Neural progenitor cell (in vitro differentiated cells): ENCODE measurements at regions not wholly inside any gene's neighbourhood (a gene's known extent, or its start where the extent isn't known, plus 50 kb on each side); places are given as distances from the start of the nearest gene placed in this dataset.

Experiments
- DNase-seq: peaks from one replicate; pipeline ENCODE4 v3.0.0-alpha.2; 2016; ENCODE audit warnings: low spot score
- H2AFZ ChIP-seq: fragments of 200-600 bp; sonication (generic); replicated peaks from 2 replicates; pipeline ENCODE4 v1.6.1; 2016; ENCODE audit warnings: antibody characterized with exemption
- H3F3A ChIP-seq: fragments of 200-600 bp; sonication (generic); 2 replicates; pipeline ENCODE4 v1.6.1; 2016; ENCODE audit warnings: antibody characterized with exemption, low read depth
- H3K27ac ChIP-seq: fragments of 200-600 bp; sonication (generic); 2 replicates; pipeline ENCODE4 v1.5.1; 2016; ENCODE audit warnings: mild to moderate bottlenecking
- H3K27me3 ChIP-seq: fragments of 200-600 bp; sonication (generic); 2 replicates; pipeline ENCODE4 v1.6.1; 2016; ENCODE audit warnings: mild to moderate bottlenecking, moderate library complexity
- H3K36me3 ChIP-seq: fragments of 200-600 bp; sonication (generic); 2 replicates; pipeline ENCODE4 v1.5.1; 2016
- H3K4me1 ChIP-seq: fragments of 200-600 bp; sonication (generic); 2 replicates; pipeline ENCODE4 v1.6.1; 2016; ENCODE audit warnings: mixed run types
- H3K4me2 ChIP-seq: fragments of 200-600 bp; sonication (generic); 2 replicates; pipeline ENCODE4 v1.6.1; 2016
- H3K4me3 ChIP-seq: fragments of 200-600 bp; sonication (generic); 2 replicates; pipeline ENCODE4 v1.5.1; 2016
- H3K79me2 ChIP-seq: fragments of 200-600 bp; sonication (generic); 2 replicates; pipeline ENCODE4 v1.6.1; 2016; ENCODE audit warnings: low read depth
- H3K9ac ChIP-seq: fragments of 200-600 bp; sonication (generic); 2 replicates; pipeline ENCODE4 v1.6.1; 2016
- H3K9me3 ChIP-seq: fragments of 200-600 bp; sonication (generic); 2 replicates; pipeline ENCODE4 v1.5.1; 2016; ENCODE audit warnings: low read depth
- H4K20me1 ChIP-seq: fragments of 200-600 bp; sonication (generic); 2 replicates; pipeline ENCODE4 v1.6.1; 2016; ENCODE audit warnings: low read depth
- H3K27ac Mint-ChIP-seq: 3 replicates; pipeline ENCODE4 v1.8.0; 2021; ENCODE audit warnings: mixed read lengths
- H3K27me3 Mint-ChIP-seq: 2 replicates; pipeline ENCODE4 v1.8.0; 2022; ENCODE audit warnings: low read depth, mild to moderate bottlenecking, inconsistent platforms, moderate library complexity, mixed read lengths; ENCODE audit not compliant: insufficient read depth
- H3K36me3 Mint-ChIP-seq: 3 replicates; pipeline ENCODE4 v1.8.0; 2021; ENCODE audit warnings: mixed read lengths
- H3K4me1 Mint-ChIP-seq: 3 replicates; pipeline ENCODE4 v1.8.0; 2021; ENCODE audit warnings: mixed read lengths
- H3K4me3 Mint-ChIP-seq: 3 replicates; pipeline ENCODE4 v1.8.0; 2021; ENCODE audit warnings: mild to moderate bottlenecking, moderate library complexity, mixed read lengths
- H3K9me3 Mint-ChIP-seq: 3 replicates; pipeline ENCODE4 v1.8.0; 2020; ENCODE audit warnings: mixed read lengths
- CTCF ChIP-seq: fragments of 200-600 bp; sonication (generic); IDR thresholded peaks from 2 replicates; pipeline ENCODE4 v1.5.1; 2017; ENCODE audit warnings: antibody characterized with exemption, mild to moderate bottlenecking
- EZH2 ChIP-seq: fragments of 200-600 bp; sonication (generic); IDR thresholded peaks from 2 replicates; pipeline ENCODE4 v1.6.1; 2017; ENCODE audit warnings: antibody characterized with exemption, mild to moderate bottlenecking, moderate library complexity
- EZH2phosphoT487 ChIP-seq: fragments of 200-600 bp; sonication (generic); IDR thresholded peaks from 2 replicates; pipeline ENCODE4 v1.6.1; 2017; ENCODE audit warnings: antibody characterized with exemption

DNA sequence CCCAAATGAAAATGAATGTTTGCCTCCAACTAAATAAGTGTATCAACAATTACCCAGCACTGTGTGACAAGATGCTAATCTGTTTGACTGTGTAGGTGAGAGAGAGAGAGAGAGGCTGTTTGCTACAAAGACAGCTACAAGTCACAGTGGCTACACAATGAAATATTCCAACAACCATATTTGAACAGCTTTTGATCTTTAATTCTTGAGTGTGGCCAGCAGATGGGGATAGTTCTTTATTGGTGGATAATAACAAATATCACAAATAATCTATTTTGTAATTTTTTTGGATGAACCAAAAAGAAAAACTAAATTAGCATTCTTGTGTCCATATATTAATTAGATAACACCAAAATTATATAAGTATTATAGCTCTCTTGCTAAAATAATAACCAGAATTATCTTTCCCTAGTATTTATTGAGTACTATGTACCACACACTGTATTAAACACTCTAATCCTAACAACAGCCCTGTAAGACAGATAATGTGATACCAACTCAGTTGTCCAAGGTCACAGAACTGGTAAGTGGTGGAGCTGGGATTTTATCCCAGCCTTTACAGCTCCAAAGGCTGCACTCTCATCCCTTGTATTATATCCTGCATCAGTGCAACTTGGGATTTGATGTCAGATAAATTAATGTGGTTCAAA is 61.9 kb upstream of the C3orf80 start:
- Mint-ChIP-seq H3K27me3 (peaks cover 5% of the 10 kb centered on the region), H3K4me1 (peaks cover 47% of the 10 kb centered on the region), H3K36me3 (no peaks in the 10 kb centered on the region), H3K4me3 (no peak overlapping the region), H3K9me3 (peaks cover 6% of the 10 kb centered on the region), H3K27ac (peak overlapping the region; percentile 95)
- no peaks in the 10 kb centered on the region for H3K79me2 ChIP-seq
- peak overlapping the region; percentile 39 for H3K4me2 ChIP-seq
- no peaks in the 10 kb centered on the region for H3K27me3 ChIP-seq
- no peak overlapping the region for H2AFZ ChIP-seq
- no peaks in the 10 kb centered on the region for H4K20me1 ChIP-seq
- no peaks in the 10 kb centered on the region for H3K9me3 ChIP-seq
- no peaks in the 10 kb centered on the region for H3K36me3 ChIP-seq
- no peak overlapping the region for H3K4me3 ChIP-seq
- H3K4me1 ChIP-seq = peaks cover 15% of the 10 kb centered on the region
- TF ChIP-seq EZH2phosphoT487 (no peak), CTCF (peak; percentile 29), EZH2 (no peak)
- no peak for DNase-seq
- H3K27ac ChIP-seq = no peak overlapping the region
- H3F3A ChIP-seq = peaks cover 16% of the 10 kb centered on the region
- no peak overlapping the region for H3K9ac ChIP-seq

- H3K4me3 Mint-ChIP-seq = no peak overlapping the region
- H3K36me3 ChIP-seq = no peaks in the 10 kb centered on the region
Measured at GRCh38 chr3:160168246-160168645, 57.0 kb upstream of the C3orf80 start.

DNA sequence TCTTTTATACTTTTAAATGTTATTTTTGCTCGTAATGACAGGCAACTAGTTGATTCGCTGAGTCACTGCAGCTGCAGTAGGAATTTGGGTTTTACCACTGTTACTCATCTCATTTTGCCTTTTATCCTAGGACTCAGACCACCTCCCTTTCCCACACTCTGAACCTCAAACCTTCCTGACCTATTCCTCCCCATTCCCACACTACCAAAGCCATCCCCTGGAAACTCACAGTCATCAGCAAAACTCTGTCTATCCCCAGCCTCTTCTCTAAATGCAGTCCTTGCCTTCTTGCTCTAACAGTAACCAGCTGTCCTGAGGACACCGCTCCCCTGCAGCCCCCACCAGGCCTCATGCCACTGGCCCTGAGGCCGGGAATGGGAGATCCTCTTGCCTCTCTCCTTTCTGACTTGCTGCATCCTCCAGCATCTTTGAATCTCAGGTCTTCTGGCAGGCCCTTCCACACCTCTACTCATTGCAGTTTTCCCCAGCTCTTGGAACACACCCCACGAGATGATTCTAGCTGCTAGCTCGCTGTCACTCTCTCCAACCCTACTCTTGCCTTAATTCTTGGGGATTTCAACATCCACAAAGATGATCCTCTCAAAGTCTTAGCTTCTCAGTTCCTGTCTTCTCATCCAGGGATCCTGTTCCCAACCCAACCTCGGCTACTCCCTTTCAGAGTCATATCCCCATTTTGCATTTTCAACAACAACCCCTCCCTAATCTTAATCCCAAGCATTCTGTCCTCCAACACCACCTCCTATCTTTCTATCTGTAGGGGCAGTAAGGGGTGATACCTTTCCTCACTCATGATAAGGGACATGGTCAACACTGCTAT is 55.9 kb upstream of the C3orf80 start:
- no peak overlapping the region for H3K27ac ChIP-seq
- DNase-seq = no peak
- no peak overlapping the region for H3K4me2 ChIP-seq
- H3K4me3 ChIP-seq = no peak overlapping the region
- no peaks in the 10 kb centered on the region for H3K27me3 Mint-ChIP-seq
- H3K4me1 Mint-ChIP-seq = peaks cover 12% of the 10 kb centered on the region
- no peaks in the 10 kb centered on the region for H4K20me1 ChIP-seq
- no peak overlapping the region for H3K4me3 Mint-ChIP-seq
- peak overlapping the region; percentile 47 for H3K27ac Mint-ChIP-seq
- no peak for TF ChIP-seq EZH2
- no peak for TF ChIP-seq EZH2phosphoT487
- TF ChIP-seq CTCF = no peak
- no peaks in the 10 kb centered on the region for H3K9me3 ChIP-seq
- H2AFZ ChIP-seq = no peak overlapping the region
- no peaks in the 10 kb centered on the region for H3K27me3 ChIP-seq
- H3K79me2 ChIP-seq = no peaks in the 10 kb centered on the region
- H3K9ac ChIP-seq = no peak overlapping the region
- peaks cover 6% of the 10 kb centered on the region for H3K9me3 Mint-ChIP-seq
- H3K36me3 Mint-ChIP-seq = no peaks in the 10 kb centered on the region
- H3K4me1 ChIP-seq = no peaks in the 10 kb centered on the region
- H3K36me3 ChIP-seq = no peaks in the 10 kb centered on the region
- H3F3A ChIP-seq = no peaks in the 10 kb centered on the region

More at GRCh38 chr3:160168246-160168645, 57.0 kb upstream of the C3orf80 start:
- no peaks in the 10 kb centered on the region for H3K4me1 ChIP-seq
- no peak for DNase-seq
- H3K4me2 ChIP-seq = no peak overlapping the region
- no peak overlapping the region for H2AFZ ChIP-seq
- no peaks in the 10 kb centered on the region for H3F3A ChIP-seq
- no peaks in the 10 kb centered on the region for H3K36me3 Mint-ChIP-seq
- H3K27me3 Mint-ChIP-seq = no peaks in the 10 kb centered on the region
- no peak overlapping the region for H3K27ac Mint-ChIP-seq
- H3K9me3 Mint-ChIP-seq = peaks cover 6% of the 10 kb centered on the region
- no peak overlapping the region for H3K27ac ChIP-seq
- no peaks in the 10 kb centered on the region for H4K20me1 ChIP-seq
- no peaks in the 10 kb centered on the region for H3K9me3 ChIP-seq
- no peak overlapping the region for H3K4me3 ChIP-seq
- no peaks in the 10 kb centered on the region for H3K79me2 ChIP-seq
- peaks cover 19% of the 10 kb centered on the region for H3K4me1 Mint-ChIP-seq
- no peak overlapping the region for H3K9ac ChIP-seq
- TF ChIP-seq CTCF = no peak
- no peak for TF ChIP-seq EZH2
- TF ChIP-seq EZH2phosphoT487 = no peak
- H3K27me3 ChIP-seq = no peaks in the 10 kb centered on the region
